ENCODE measurements at regions not wholly inside any gene's neighbourhood (a gene's known extent, or its start where the extent isn't known, plus 50 kb on each side); places are given as distances from the start of the nearest gene placed in this dataset.

- no peak for TF ChIP-seq TAF1 (IDR thresholded peaks at IDR 0.05; ENCODE audit: borderline replicate concordance, insufficient read depth, low read length)
- no peak for TF ChIP-seq POLR2AphosphoS5 (IDR thresholded peaks at IDR 0.05; ENCODE audit: low read depth, low read length)
- no peak for TF ChIP-seq FOXP2 (optimal IDR thresholded peaks at IDR 0.05; ENCODE audit: borderline replicate concordance, extremely low read depth, extremely low read length, insufficient read depth)
- no peak for TF ChIP-seq SIN3A (IDR thresholded peaks at IDR 0.05; ENCODE audit: borderline replicate concordance, insufficient read depth, low read length)
- no peak for TF ChIP-seq REST (IDR thresholded peaks at IDR 0.05; ENCODE audit: insufficient read depth in 1 of 2, low read depth in 2 of 2, low read length in 2 of 2)
Measured at GRCh38 chr15:81784751-81785150, 261.1 kb downstream of the MEX3B start.

GRCh38 chr15:81783586-81783985, 262.2 kb downstream of the MEX3B start:
- no peak for TF ChIP-seq TAF1 (IDR thresholded peaks at IDR 0.05; ENCODE audit: borderline replicate concordance, insufficient read depth, low read length)

- TF ChIP-seq POLR2AphosphoS5 (IDR thresholded peaks at IDR 0.05; ENCODE audit: low read depth, low read length), result no peak
- TF ChIP-seq TAF1 (IDR thresholded peaks at IDR 0.05; ENCODE audit: borderline replicate concordance, insufficient read depth, low read length), result no peak
- TF ChIP-seq SIN3A (IDR thresholded peaks at IDR 0.05; ENCODE audit: borderline replicate concordance, insufficient read depth, low read length), result no peak
- no peak for TF ChIP-seq REST (IDR thresholded peaks at IDR 0.05; ENCODE audit: insufficient read depth in 1 of 2, low read depth in 2 of 2, low read length in 2 of 2)
- no peak for TF ChIP-seq FOXP2 (optimal IDR thresholded peaks at IDR 0.05; ENCODE audit: borderline replicate concordance, extremely low read depth, extremely low read length, insufficient read depth)
Measured at GRCh38 chr15:81783076-81783475, 262.7 kb downstream of the MEX3B start.

DNA sequence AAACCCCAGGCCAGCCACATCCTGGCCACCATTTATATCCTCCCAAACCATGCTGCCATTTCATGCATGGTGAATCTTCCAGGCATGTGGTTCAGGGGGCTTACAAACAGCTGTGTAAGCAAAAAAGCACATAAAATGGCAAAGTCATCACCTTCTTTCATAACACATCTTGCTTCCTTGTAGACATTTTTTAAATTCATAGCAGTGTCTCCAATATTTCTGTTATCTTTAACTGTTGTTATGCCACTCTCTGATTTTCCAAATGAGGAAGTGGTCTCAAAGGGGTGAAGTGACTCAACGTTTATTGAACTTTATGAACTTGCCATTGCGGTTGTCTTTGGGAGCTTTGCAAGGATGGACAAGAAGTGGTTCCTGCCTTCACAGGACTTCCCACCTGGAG, 264.4 kb downstream of the MEX3B start:
- TF ChIP-seq POLR2AphosphoS5 (IDR thresholded peaks at IDR 0.05; ENCODE audit: low read depth, low read length) (no peak), TAF1 (IDR thresholded peaks at IDR 0.05; ENCODE audit: borderline replicate concordance, insufficient read depth, low read length) (no peak), REST (IDR thresholded peaks at IDR 0.05; ENCODE audit: insufficient read depth in 1 of 2, low read depth in 2 of 2, low read length in 2 of 2) (no peak), SIN3A (IDR thresholded peaks at IDR 0.05; ENCODE audit: borderline replicate concordance, insufficient read depth, low read length) (no peak)

- no peak for TF ChIP-seq SIN3A (IDR thresholded peaks at IDR 0.05; ENCODE audit: borderline replicate concordance, insufficient read depth, low read length)
- TF ChIP-seq REST (IDR thresholded peaks at IDR 0.05; ENCODE audit: insufficient read depth in 1 of 2, low read depth in 2 of 2, low read length in 2 of 2), result no peak
- TF ChIP-seq POLR2AphosphoS5 (IDR thresholded peaks at IDR 0.05; ENCODE audit: low read depth, low read length), result no peak
- TF ChIP-seq FOXP2 (optimal IDR thresholded peaks at IDR 0.05; ENCODE audit: borderline replicate concordance, extremely low read depth, extremely low read length, insufficient read depth), result no peak
- no peak for TF ChIP-seq TAF1 (IDR thresholded peaks at IDR 0.05; ENCODE audit: borderline replicate concordance, insufficient read depth, low read length)
Measured at GRCh38 chr15:81780966-81781365, 264.9 kb downstream of the MEX3B start.

Data from PFSK-1 (cell line).